COR-L47 (cell line): ENCODE measurements at regions not wholly inside any gene's neighbourhood (a gene's known extent, or its start where the extent isn't known, plus 50 kb on each side); places are given as distances from the start of the nearest gene placed in this dataset.
"Not testable (repeated sequence)": the region's sequence is repeated elsewhere in the genome, so short reads cannot be mapped to it uniquely, and the experiment has no call there.

ENCODE experiments used
- DNase-seq: peaks from one replicate; lab custom pipeline; 2025; lab: John Stamatoyannopoulos, UW

GRCh38 chr10:28733245-28733644, 55.9 kb downstream of the BAMBI start:
- DNase-seq = no peak

GRCh38 chr10:28733647-28734046, 56.3 kb downstream of the BAMBI start:
- no peak for DNase-seq

GRCh38 chr10:28734938-28735759, 57.8 kb downstream of the BAMBI start:
- DNase-seq = no peak

DNA sequence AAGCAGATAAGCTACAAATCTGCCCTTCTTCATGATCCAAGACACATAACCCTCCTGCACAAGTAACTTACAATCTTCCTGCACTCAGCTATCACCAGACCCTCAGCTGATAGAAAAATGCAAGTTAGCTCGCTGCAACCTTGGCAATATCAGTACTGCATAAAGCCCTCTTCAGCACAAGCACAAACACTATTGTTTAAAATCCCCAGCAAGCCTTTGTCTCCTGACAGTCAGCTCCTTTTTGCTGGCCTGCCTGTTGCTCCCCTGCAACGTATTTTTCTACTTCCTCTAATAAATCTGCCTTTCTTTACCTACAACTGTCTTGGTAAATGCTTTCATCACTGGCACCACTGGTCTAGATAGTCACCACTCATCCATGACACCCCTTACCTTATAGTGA, 59.8 kb downstream of the BAMBI start:
- no peak for DNase-seq

DNA sequence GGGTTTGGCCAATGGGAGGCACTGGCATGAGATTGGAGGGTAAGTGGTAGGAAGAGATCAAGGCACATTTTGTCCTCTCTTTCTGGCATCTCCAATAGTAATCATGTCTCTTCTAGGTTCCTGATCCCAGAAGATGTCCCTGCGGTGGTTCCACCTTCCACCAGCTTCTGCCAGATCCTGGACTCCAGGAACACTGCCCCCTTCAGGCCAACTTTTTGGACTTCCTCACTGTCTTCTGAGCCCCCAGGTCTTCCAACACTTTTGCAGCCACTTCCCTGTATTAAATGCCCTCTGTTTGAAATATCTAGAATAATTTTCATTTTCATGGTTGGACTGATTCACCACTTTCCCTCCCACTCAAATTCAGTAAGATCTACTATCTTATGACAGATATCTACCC, 60.9 kb downstream of the BAMBI start:
- DNase-seq = no peak

DNA sequence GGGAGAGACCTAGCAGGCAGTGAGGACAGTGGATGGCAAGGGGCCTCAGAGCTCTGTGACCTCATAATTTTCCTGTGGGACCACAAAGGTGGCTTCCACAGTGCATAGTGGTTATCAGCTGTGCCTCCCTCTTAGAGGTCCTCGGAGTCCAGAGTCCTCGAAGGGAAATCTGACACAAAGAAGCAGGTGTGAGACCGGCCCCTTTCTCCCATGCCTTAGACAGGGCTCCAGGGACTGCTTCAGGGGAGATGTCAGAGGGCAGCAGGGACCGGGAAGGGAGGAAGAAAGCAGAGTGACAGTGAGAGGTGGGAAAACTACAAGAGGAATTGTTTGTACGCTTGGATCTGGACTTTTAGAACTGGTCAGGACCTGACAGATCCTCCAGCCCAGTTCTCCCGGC, 66.3 kb downstream of the BAMBI start:
- DNase-seq = no peak

DNA sequence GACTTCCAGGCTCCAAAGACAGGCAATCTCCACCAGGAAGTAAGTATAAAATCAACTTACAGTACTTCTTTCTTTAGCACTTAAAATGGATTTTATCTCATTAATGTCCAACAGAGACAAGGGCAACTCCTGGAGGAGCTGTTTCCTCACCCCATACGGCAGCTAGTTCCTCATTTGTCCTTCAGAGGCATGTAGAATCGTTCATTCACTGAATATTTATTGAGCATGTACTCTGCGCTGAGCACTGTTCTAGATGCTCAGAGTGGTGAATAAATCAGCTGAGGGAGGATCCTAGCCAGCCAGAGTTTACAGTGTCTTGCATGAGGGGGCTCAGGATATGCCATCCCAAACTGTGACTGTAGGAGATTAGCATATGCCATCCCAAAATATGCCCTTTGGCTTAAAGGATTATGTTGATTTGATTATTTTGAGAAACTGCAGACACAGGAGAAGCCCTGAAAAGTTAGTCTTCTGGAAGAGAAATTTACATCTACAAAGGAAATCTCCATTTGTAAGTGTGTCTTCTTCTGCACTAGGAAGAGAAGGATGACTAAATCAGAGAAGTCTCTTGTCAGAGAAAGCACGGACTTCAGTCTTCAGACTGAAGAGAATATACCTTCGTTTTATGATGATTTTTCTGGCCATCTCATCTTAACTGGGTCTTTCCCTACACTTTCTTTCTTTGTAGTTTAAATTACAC, 66.9 kb downstream of the BAMBI start:
- no peak for DNase-seq

DNA sequence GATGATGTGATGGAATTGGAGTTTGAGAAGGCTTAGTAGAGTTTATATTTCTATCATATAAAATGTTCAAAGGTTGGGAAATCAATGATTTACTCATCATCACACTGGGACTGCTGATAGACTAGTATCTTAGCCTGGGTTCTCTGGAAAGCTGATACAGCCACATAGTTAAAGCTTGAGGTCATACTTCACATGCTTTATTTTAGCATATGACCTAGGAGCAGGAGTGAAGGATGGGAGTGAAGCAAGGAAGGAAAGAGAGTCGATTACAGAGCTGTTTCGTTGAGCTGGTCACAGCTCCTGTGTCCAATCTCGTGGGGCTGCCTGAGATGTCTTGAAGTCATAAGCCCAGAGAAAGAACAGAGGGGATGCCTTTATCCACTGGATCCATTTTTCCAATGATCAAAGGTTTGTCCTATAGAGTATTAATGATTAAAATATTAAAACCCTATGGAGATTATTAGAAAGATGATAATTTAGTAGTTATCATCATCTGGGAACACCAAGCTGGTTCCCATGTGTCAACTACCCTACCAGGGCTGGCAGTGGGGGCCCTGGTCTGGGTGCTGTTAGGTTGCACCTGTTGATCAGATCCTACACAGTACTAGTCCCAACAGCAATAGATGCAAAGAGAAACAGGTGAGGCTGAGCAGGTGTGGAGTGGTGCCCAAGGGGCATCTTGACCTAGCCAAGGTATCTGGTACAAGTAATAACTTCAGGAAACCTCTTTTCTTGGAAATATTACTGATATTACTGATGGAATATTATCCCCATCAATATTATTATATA, 77.8 kb downstream of the BAMBI start:
- no peak for DNase-seq

DNA sequence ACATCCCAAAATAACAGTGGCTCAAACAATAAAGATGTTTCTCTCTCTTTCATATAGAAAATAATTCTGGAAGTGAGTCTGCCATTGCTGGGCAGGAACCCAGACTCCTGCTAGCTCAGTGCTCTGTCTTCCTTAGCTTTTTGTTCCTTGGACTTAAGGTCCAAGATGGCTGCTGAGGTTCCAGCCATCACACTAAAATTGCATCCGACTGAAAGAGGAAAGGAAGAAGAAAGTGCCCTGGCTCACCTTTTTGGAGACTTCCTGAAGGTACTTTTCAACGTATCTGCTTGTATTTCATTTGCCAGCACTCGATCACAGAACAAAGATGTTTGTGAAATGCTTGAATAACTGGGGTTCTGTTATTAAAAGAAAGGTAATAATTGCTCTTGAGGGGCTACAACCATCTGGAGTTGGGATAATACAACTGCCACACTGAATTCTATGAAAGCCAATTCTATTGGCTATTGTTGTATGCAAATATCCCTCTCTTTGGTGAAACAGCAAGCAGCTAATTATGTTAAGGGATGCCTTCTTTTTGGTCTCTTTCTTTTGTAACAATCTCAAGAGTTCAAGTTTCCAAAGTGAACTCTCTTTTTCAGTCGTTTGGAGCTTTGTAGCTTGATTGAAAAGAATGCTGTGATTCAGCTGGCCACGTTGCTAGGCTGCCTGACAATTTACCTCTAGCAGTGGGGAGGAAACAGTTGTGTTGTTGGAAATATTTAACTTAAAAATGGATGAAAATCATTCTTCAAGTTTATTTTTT, 83.9 kb downstream of the BAMBI start:
- no peak for DNase-seq

DNA sequence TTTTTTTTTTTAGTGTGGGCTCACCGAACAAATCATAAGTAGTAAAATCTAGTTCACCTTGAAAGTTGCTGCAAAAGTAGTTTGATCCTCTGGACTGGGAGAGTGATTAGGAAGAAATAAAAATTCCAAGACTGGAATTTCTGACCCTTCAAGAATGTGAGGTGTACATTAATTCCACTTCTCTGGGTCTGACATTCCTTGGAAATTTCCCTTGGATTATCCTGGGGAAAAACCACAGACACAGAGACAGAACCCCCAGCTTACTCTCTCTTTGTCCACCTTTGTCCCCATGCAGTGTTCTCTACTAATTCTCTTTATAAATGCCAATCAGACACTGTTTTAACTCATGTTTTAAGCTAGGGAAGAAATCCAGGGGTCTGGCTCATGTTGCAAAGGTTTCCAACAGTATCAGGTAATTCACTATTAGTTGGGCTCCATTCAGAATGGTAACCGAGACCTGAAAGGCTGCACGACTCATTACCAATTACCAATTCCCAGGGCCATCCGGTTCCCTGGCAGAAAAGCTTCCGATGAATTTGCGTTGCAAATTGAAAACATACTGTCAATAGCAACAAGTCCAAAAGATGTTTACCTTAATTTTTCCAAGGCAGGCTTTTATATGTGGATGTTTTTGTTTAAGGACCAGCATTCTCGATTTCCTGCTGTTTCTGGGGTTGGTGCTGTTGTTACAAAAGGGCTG, 86.3 kb downstream of the BAMBI start:
- no peak for DNase-seq

- no peak for DNase-seq
These were observed 88.3 kb downstream of the BAMBI start for GRCh38 chr10:28765641-28766040.

DNA sequence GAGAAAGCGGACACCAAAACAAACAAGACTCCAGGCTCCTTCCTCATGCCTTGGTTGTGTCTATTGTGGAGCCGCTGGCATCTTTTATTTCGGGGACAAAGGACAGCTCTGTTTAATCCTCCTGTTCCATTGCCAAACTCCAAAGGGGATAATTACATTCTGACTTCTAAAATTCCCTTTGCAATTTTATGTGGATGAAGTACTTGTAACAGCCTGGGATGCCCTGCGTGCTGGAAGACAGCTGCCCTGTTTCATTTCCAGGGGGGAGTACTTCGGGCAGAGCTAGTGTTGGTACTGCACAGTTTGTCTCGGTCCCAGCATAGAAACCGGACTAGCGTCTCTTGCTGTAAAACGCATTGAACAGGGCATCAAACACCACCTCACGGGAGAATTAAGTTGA, 90.9 kb downstream of the BAMBI start:
- DNase-seq = peak; percentile 41

DNA sequence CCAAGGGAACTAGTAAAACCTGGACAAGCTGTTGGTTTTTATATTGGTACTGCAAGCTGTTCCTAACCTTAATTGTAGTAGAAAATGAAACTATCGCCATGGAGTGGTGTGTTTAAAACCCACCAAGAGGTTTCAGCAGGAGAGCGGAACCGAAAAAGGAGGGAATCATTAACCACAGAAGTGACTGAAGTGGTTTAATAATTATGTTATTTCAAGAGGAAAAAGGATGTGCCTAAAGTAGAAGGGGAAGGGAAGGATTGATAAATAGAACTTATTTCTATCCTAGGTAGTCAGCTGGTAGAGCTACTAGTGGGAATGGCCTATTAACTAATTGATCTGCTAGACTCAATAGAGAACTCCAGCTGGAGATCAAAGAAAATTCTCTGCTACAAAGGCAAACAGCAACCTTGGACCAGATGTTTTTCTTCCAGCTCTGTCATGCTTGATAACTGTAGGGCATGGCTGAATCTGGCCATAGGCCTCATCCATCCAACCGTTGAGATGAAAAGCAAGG, 91.8 kb downstream of the BAMBI start:
- DNase-seq = no peak

DNA sequence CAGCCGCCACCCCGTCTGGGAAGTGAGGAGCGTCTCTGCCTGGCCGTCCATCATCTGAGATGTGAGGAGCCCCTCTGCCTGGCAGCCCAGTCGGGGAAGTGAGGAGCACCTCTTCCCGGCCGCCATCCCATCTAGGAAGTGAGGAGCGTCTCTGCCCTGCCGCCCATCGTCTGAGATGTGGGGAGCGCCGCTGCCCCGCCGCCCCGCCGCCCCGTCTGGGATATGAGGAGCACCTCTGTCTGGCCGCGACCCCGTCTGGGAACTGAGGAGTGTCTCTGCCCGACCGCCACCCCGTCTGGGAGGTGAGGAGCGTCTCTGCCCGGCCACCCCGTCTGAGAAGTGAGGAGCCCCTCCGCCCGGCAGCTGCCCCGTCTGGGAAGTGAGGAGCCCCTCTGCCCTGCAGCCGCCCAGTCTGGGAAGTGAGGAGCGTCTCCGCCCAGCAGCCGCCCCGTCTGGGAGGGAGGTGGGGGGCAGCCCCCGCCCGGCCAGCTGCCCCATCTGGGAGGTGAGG, 94.3 kb downstream of the BAMBI start:
- not testable (repeated sequence) for DNase-seq

- no peak for DNase-seq
These were observed 97.0 kb downstream of the BAMBI start for GRCh38 chr10:28774051-28774995.

DNA sequence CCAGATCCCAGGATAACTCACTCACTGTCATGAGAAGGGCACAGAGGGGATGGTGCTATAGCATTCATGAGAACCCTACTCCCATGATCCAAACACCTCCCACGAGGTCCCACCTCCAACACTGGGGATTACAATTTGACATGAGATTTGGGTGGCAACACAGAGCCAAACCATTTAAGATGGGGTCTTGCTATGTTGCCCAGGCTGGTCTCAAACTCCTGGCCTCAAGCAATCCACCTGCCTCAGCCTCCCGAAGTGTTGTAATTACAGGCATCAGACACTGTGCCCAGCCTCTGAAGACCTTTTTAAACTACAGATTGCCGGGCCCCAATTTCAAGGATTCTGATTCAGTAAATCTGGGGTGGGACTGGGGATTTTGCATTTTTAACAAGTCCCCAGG, 98.5 kb downstream of the BAMBI start:
- no peak for DNase-seq

DNA sequence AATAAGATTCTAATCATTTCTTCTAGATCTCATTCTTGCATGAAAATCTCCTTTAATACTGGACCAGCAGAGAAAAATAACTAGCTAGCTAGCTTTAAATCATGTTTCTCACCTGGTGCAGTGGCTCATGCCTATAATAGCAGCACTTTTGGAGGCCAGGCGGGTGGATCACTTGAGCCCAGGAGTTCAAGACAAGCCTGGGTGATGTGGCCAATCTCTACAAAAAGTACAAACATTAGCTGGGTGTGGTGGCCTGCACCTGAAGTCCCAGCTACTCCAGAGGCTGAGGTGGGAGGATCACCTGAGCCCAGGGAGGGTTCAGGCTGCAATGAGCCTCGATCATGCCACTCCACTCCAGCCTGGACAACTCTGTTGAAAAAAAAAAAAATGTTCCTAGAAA, 99.2 kb downstream of the BAMBI start:
- no peak for DNase-seq

- DNase-seq = no peak
These were observed 100.6 kb downstream of the BAMBI start for GRCh38 chr10:28777911-28778310.

- no peak for DNase-seq
These were observed 101.2 kb downstream of the BAMBI start for GRCh38 chr10:28778524-28778923.

GRCh38 chr10:28781296-28781695, 104.0 kb downstream of the BAMBI start:
- no peak for DNase-seq
